ENCODE measurements at regions not wholly inside any gene's neighbourhood (a gene's known extent, or its start where the extent isn't known, plus 50 kb on each side); places are given as distances from the start of the nearest gene placed in this dataset.
A peak's percentile ranks its signal among the peaks of the same experiment; 100 is the strongest.

- DNase-seq (ENCODE audit: low read depth), result no peak
Measured at GRCh38 chr11:109350091-109350490, 71.9 kb upstream of the C11orf87 start.

GRCh38 chr11:109362059-109362458, 59.9 kb upstream of the C11orf87 start:
- DNase-seq (ENCODE audit: low read depth), result peak; percentile 13

GRCh38 chr11:109363682-109364081, 58.3 kb upstream of the C11orf87 start:
- DNase-seq (ENCODE audit: low read depth), result no peak

- no peak for DNase-seq (ENCODE audit: low read depth)
Measured at GRCh38 chr11:109364851-109365250, 57.1 kb upstream of the C11orf87 start.

- DNase-seq (ENCODE audit: low read depth), result no peak
Measured at GRCh38 chr11:109371444-109372176, 50.4 kb upstream of the C11orf87 start.
